ENCODE measurements at regions not wholly inside any gene's neighbourhood (a gene's known extent, or its start where the extent isn't known, plus 50 kb on each side); places are given as distances from the start of the nearest gene placed in this dataset.

GRCh38 chr12:25639406-25639805, 86.3 kb upstream of the LMNTD1 start:
- intact Hi-C loops (cut with DNase I) = no loop called here
- no peak for TF ChIP-seq CTCF (IDR thresholded peaks at IDR 0.05)
- TF ChIP-seq POLR2A (IDR thresholded peaks at IDR 0.05) = no peak

GRCh38 chr12:25644979-25645378, 91.9 kb upstream of the LMNTD1 start:
- intact Hi-C loops (cut with DNase I) = no loop called here
- DNase-seq = no peak
- no peak for TF ChIP-seq CTCF (IDR thresholded peaks at IDR 0.05)
- no peak for TF ChIP-seq POLR2A (IDR thresholded peaks at IDR 0.05)

More at GRCh38 chr12:25639406-25639805, 86.3 kb upstream of the LMNTD1 start:
- Histone ChIP-seq H3K27ac (no peak overlapping the region), H3K27me3 (no peaks in the 10 kb centered on the region), H3K9me3 (replicated peaks in 1 of 3) (no peaks in the 10 kb centered on the region), H3K36me3 (replicated peaks in 1 of 2) (no peaks in the 10 kb centered on the region), H3K4me3 (no peak overlapping the region), H3K4me1 (replicated peaks in 1 of 2) (no peaks in the 10 kb centered on the region)
- WGBS, 4 donors = 69 to 75% (median 72%) methylated on average over 5 of the region's 5 CpGs
- DNase-seq = no peak

DNA sequence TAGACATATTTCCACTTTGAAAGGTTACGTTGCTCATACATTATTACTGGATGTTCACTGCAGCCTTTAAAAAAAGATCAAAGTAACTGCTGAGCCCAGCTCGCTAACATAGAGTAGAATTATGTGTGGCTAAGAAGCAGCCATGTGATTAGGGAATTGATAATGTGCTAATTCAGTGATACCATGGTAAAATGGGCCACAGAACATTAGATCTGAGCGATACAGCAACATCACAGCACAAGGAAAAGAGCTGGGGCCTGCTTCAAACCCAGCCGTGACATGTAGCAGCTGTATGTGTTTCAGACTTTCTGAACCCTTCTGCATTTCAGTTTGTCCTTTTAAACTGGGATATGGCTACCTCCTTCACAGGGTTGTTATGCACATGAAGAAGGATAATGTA, 92.3 kb upstream of the LMNTD1 start:
- H3K27ac ChIP-seq = no peak overlapping the region
- no peak for DNase-seq
- no peaks in the 10 kb centered on the region for H3K9me3 ChIP-seq (replicated peaks in 1 of 3)
- no peaks in the 10 kb centered on the region for H3K27me3 ChIP-seq
- H3K36me3 ChIP-seq (replicated peaks in 1 of 2) = no peaks in the 10 kb centered on the region
- TF ChIP-seq CTCF (IDR thresholded peaks at IDR 0.05) (no peak), POLR2A (IDR thresholded peaks at IDR 0.05) (no peak)
- WGBS, 4 donors = 62 to 94% (median 80%) methylated on average over 3 to 4 of the region's 4 CpGs
- H3K4me3 ChIP-seq = no peak overlapping the region
- peaks cover 0 to 3% of the 10 kb centered on the region in 2 donors for H3K4me1 ChIP-seq (replicated peaks in 1 of 2)
- intact Hi-C loops (cut with DNase I) = no loop called here

More at GRCh38 chr12:25644979-25645378, 91.9 kb upstream of the LMNTD1 start:
- Histone ChIP-seq H3K36me3 (replicated peaks in 1 of 2) (no peaks in the 10 kb centered on the region), H3K4me1 (replicated peaks in 1 of 2) (peaks cover 0 to 3% of the 10 kb centered on the region in 2 donors), H3K4me3 (no peak overlapping the region), H3K9me3 (replicated peaks in 1 of 3) (no peaks in the 10 kb centered on the region), H3K27ac (no peak overlapping the region), H3K27me3 (no peaks in the 10 kb centered on the region)
- 70 to 78% (median 75%) methylated on average over 3 of the region's 3 CpGs for WGBS, 4 donors

DNA sequence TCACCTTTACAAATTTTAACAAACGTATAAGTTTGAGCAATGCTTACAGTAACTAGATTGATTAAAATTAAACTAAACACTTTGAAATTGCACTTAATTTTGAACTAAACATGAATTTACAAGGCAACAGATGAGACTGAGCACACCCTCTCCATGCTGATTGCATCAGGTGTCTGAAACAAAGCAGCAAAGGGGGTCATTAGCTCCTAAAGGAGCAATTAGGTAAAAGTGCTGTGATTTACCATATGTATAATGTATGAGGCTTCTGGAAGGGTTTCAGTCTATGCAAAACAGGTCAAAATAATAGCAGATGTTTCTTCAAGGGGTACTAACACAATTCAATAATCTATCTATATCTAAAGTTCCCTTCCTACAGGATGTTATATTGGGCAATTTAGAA, 98.8 kb upstream of the LMNTD1 start:
- Histone ChIP-seq H3K27ac (no peak overlapping the region), H3K4me3 (no peak overlapping the region), H3K27me3 (no peaks in the 10 kb centered on the region), H3K36me3 (replicated peaks in 1 of 2) (no peaks in the 10 kb centered on the region), H3K9me3 (replicated peaks in 1 of 3) (no peaks in the 10 kb centered on the region), H3K4me1 (replicated peaks in 1 of 2) (peaks cover 0 to 3% of the 10 kb centered on the region in 2 donors)
- 62 to 88% (median 83%) methylated on average over 1 of the region's 1 CpG for WGBS, 4 donors
- TF ChIP-seq POLR2A (IDR thresholded peaks at IDR 0.05) = no peak
- no peak for TF ChIP-seq CTCF (IDR thresholded peaks at IDR 0.05)
- no peak for DNase-seq
- intact Hi-C loops (cut with DNase I) = no loop called here

All from adrenal gland (tissue), 9 donors.